MM.1S (cell line): ENCODE measurements at regions not wholly inside any gene's neighbourhood (a gene's known extent, or its start where the extent isn't known, plus 50 kb on each side); places are given as distances from the start of the nearest gene placed in this dataset.
"Not testable (repeated sequence)": the region's sequence is repeated elsewhere in the genome, so short reads cannot be mapped to it uniquely, and the experiment has no call there.

Experiments used
- DNase-seq: peaks from one replicate; pipeline ENCODE4 v3.0.0-alpha.2; 2015
- H2AFZ ChIP-seq: fragments of 300-600 bp; sonication (generic); 2 replicates; pipeline ENCODE4 v1.6.0; 2016; ENCODE audit warnings: antibody characterized with exemption, low read length
- H3F3A ChIP-seq: fragments of 300-600 bp; sonication (generic); 2 replicates; pipeline ENCODE4 v1.6.1; 2016; ENCODE audit warnings: mild to moderate bottlenecking, antibody characterized with exemption, low read length, moderate library complexity, mixed read lengths; ENCODE audit not compliant: insufficient read depth
- H3K27ac ChIP-seq: fragments of 300-600 bp; sonication (generic); 2 replicates; pipeline ENCODE4 v1.5.1; 2016; ENCODE audit warnings: mild to moderate bottlenecking, low read length
- H3K27me3 ChIP-seq: fragments of 300-600 bp; sonication (generic); replicated peaks from 2 replicates; pipeline ENCODE4 v1.6.0; 2016; ENCODE audit warnings: low read length; ENCODE audit not compliant: insufficient read depth
- H3K36me3 ChIP-seq: fragments of 300-600 bp; sonication (generic); replicated peaks from 2 replicates; pipeline ENCODE4 v1.6.1; 2016; ENCODE audit warnings: mild to moderate bottlenecking, low read length, mixed read lengths; ENCODE audit not compliant: insufficient read depth
- H3K4me1 ChIP-seq: fragments of 300-600 bp; sonication (generic); 2 replicates; pipeline ENCODE4 v1.6.1; 2016; ENCODE audit warnings: low read length, mixed read lengths
- H3K4me2 ChIP-seq: fragments of 300-600 bp; sonication (generic); 2 replicates; pipeline ENCODE4 v1.6.0; 2016; ENCODE audit warnings: low read depth, low read length
- H3K4me3 ChIP-seq: fragments of 300-600 bp; sonication (generic); 2 replicates; pipeline ENCODE4 v1.5.1; 2016; ENCODE audit warnings: low read length, mixed read lengths
- H3K79me2 ChIP-seq: fragments of 300-600 bp; sonication (generic); 2 replicates; pipeline ENCODE4 v1.6.1; 2016; ENCODE audit warnings: mixed run types, low read length, mixed read lengths
- H3K9ac ChIP-seq: fragments of 300-600 bp; sonication (generic); 2 replicates; pipeline ENCODE4 v1.6.1; 2016; ENCODE audit warnings: low read length, mixed read lengths
- H3K9me2 ChIP-seq: fragments of 300-600 bp; sonication (generic); replicated peaks from 2 replicates; pipeline ENCODE4 v1.6.1; 2016; ENCODE audit warnings: mild to moderate bottlenecking, low read length, mixed read lengths; ENCODE audit not compliant: insufficient read depth
- H3K9me3 ChIP-seq: fragments of 300-600 bp; sonication (generic); replicated peaks from 2 replicates; pipeline ENCODE4 v1.6.1; 2016; ENCODE audit warnings: mild to moderate bottlenecking, low read length, mixed read lengths; ENCODE audit not compliant: insufficient read depth
- H4K20me1 ChIP-seq: fragments of 300-600 bp; sonication (generic); 2 replicates; pipeline ENCODE4 v1.6.1; 2016; ENCODE audit warnings: mild to moderate bottlenecking, low read length, moderate library complexity, mixed read lengths; ENCODE audit not compliant: insufficient read depth
- EZH2 ChIP-seq: fragments of 300-600 bp; sonication (generic); optimal IDR thresholded peaks from 2 replicates; pipeline ENCODE3; 2017; ENCODE audit warnings: low read depth, mild to moderate bottlenecking, antibody characterized with exemption, low read length, mixed read lengths
- EZH2phosphoT487 ChIP-seq: fragments of 300-600 bp; sonication (generic); IDR thresholded peaks from 2 replicates; pipeline ENCODE4 v1.6.1; 2018; ENCODE audit warnings: antibody characterized with exemption, low read length
- TF ChIP-seq, protein P1 (sequence below): fragments of 300-600 bp; sonication (generic); IDR thresholded peaks from 2 replicates; pipeline ENCODE4 v1.5.1; 2016; ENCODE audit warnings: antibody characterized with exemption, low read length, mixed read lengths

DNA sequence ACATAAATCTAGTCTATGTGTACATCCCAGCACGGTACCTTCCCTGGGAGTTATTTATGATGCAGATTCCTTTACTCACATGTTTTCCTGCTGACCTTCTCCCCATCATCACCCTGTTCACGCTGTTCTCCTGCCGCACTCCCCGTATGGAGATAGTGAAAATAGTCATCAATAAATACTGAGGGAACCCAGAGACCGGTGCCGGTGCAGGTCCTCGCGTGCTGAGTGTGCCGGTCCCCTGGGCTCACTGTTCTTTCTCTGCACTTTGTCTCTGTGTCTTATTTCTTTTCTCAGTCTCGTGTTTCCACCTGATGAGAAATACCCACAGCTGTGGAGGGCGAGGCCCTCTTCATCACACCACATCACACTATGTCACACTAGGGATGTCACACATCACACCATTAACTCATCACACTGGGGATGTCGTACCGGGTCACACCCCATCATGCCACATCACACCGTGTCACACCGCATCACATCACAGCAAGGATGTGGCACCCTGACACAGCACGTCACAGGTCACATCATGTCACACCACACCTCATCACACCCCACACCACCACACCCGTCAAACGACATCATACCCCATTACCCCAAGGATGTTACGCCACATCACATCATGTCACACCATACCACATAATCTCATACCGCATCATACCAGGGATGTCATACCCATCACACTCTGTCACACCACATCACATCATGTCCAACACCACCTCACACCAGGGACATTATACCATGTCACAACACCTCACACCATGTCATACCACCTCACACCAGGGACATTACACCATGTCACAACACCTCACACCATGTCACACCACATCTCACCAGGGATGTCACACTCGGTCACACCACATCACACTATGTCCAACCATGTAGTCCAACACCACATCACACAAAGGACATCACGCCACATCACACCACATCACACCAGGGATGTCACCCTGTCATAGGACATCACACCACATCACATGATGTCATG is 207.0 kb downstream of the TMEM121 start:
- Histone ChIP-seq H3K36me3 (no peaks in the 10 kb centered on the region), H2AFZ (no peak overlapping the region), H4K20me1 (no peaks in the 10 kb centered on the region), H3K27ac (no peak overlapping the region), H3K4me1 (0 out of 2 replicates have a peak, but pooled peaks cover 4% of the 10 kb centered on the region), H3K27me3 (no peaks in the 10 kb centered on the region), H3K9me3 (no peaks in the 10 kb centered on the region), H3K9ac (no peak overlapping the region), H3K4me3 (no peak overlapping the region), H3K79me2 (no peaks in the 10 kb centered on the region), H3K9me2 (no peaks in the 10 kb centered on the region), H3K4me2 (no peak overlapping the region), H3F3A (no peaks in the 10 kb centered on the region)
- TF ChIP-seq EZH2 (no peak), EZH2phosphoT487 (no peak)
- TF ChIP-seq, protein P1, sequence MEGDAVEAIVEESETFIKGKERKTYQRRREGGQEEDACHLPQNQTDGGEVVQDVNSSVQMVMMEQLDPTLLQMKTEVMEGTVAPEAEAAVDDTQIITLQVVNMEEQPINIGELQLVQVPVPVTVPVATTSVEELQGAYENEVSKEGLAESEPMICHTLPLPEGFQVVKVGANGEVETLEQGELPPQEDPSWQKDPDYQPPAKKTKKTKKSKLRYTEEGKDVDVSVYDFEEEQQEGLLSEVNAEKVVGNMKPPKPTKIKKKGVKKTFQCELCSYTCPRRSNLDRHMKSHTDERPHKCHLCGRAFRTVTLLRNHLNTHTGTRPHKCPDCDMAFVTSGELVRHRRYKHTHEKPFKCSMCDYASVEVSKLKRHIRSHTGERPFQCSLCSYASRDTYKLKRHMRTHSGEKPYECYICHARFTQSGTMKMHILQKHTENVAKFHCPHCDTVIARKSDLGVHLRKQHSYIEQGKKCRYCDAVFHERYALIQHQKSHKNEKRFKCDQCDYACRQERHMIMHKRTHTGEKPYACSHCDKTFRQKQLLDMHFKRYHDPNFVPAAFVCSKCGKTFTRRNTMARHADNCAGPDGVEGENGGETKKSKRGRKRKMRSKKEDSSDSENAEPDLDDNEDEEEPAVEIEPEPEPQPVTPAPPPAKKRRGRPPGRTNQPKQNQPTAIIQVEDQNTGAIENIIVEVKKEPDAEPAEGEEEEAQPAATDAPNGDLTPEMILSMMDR = no peak
- no peak for DNase-seq

GRCh38 chr14:105734241-105734640 is 207.9 kb downstream of the TMEM121 start:
- not testable (repeated sequence) for H3K4me1 ChIP-seq, H3K79me2 ChIP-seq, H3K9ac ChIP-seq, H3K9me3 ChIP-seq, H3K27me3 ChIP-seq, H3F3A ChIP-seq, H3K4me2 ChIP-seq, DNase-seq, H3K9me2 ChIP-seq, H3K27ac ChIP-seq, H3K36me3 ChIP-seq, H2AFZ ChIP-seq, H3K4me3 ChIP-seq, H4K20me1 ChIP-seq

GRCh38 chr14:105736331-105736730 is 209.9 kb downstream of the TMEM121 start:
- not testable (repeated sequence) for H3K4me2 ChIP-seq, H3K9ac ChIP-seq, H3K27me3 ChIP-seq, H3K9me3 ChIP-seq, DNase-seq, H3K36me3 ChIP-seq, H3F3A ChIP-seq, H3K79me2 ChIP-seq, H3K9me2 ChIP-seq, H3K4me3 ChIP-seq, H3K27ac ChIP-seq, H2AFZ ChIP-seq, H3K4me1 ChIP-seq, H4K20me1 ChIP-seq

DNA sequence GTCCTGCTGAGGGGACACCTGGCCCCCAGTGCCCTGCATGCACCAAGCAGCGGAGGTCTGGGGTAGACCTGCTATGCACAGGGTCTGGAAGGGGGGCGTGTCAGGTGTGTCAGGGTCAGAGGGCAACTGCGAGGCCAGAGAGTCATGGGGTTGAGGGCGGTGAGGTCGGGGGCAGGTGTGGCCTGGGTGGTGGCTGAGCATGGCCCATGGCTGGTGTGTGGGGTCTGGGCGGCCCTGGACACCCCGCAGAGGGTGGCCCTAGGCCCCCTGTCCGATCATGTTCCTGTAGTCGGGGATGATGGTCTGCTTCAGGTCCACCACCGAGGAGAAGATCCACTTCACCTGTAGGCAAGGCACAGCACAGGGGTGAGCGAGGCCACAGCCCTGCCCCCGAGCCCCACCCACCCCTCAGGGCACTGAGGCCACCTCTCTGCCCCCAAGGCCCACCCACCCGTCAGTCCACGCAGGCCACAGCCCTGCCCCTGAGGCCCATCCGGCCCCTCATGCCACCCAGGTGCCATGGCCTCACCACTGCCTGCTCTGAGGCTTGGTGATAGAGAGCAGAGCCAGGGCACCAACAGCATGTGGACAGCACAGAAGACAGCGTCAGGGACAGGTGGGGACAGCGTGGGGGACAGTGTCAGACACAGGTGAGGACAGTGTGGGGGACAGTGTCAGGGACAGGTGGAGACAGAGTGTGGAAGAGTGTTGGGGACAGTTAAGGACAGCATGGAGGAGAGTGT is 211.3 kb downstream of the TMEM121 start:
- Histone ChIP-seq H3K9me3 (no peaks in the 10 kb centered on the region), H3K4me2 (no peak overlapping the region), H3K4me3 (no peak overlapping the region), H3K9ac (no peak overlapping the region), H2AFZ (no peak overlapping the region), H3K27me3 (no peaks in the 10 kb centered on the region), H4K20me1 (no peaks in the 10 kb centered on the region), H3F3A (no peaks in the 10 kb centered on the region), H3K4me1 (no peaks in the 10 kb centered on the region), H3K36me3 (no peaks in the 10 kb centered on the region), H3K79me2 (no peaks in the 10 kb centered on the region), H3K27ac (no peak overlapping the region), H3K9me2 (no peaks in the 10 kb centered on the region)
- no peak for DNase-seq
- TF ChIP-seq EZH2 = no peak
- no peak for TF ChIP-seq EZH2phosphoT487
- TF ChIP-seq, protein P1 = no peak
